ENCODE measurements at regions not wholly inside any gene's neighbourhood (a gene's known extent, or its start where the extent isn't known, plus 50 kb on each side); places are given as distances from the start of the nearest gene placed in this dataset.

GRCh38 chr5:3320317-3320875, 275.2 kb upstream of the IRX1 start:
- H3K27ac ChIP-seq (ENCODE audit: low read depth in 2 of 2, low read length in 1 of 2) = no peak overlapping the region

DNA sequence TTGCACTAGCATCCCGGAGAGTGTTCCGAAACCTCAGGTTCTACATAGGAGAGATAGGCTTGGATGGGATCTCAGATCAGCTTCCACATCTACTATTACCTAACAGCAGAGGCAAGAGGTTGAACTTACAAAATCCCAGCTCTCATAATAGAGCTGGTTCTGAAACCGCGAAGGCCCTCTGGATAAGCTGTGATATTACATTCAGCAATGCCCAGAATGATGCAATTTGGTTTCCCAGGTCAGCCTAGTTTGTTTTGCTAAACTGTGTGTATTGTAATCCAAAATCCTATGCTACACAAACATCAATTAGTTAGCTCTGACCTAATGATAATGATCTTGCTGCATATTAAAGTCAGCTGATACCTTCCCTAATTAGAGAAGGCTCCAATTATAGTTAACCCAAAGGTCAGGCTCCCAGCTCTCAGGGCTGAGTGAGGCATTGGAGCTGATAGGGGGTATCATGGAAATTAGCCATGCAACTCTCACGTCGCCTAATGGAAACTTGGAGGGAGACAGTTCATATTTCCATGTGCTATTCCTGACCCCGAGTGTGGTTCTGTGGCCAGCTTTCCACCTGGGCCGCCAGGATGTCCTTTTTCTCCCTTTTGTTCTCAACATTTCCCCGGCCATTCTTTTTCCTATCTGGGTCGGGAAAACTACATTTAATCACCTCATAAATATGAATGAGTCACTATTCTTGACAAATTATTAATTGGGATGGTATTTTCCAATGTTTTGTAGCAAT, 278.4 kb upstream of the IRX1 start:
- Histone ChIP-seq H3K4me1 (ENCODE audit: control insufficient read depth in 1 of 2, insufficient read depth in 2 of 2, low read depth in 1 of 2, low read length in 1 of 2) (no peaks in the 10 kb centered on the region), H3K9ac (no peak overlapping the region), H2AFZ (ENCODE audit: low read depth) (no peak overlapping the region), H3K79me2 (ENCODE audit: insufficient read depth) (no peaks in the 10 kb centered on the region), H3K4me3 (ENCODE audit: low read depth in 2 of 2, low read length in 1 of 2) (no peak overlapping the region), H3K27me3 (ENCODE audit: insufficient read depth) (peaks cover 13% of the 10 kb centered on the region; the same call in 1 of the 2 replicates), H3K9me3 (no peaks in the 10 kb centered on the region), H3K9me2 (no peaks in the 10 kb centered on the region), H3K4me2 (no peak overlapping the region), H3F3A (replicated peaks; ENCODE audit: insufficient read depth) (no peaks in the 10 kb centered on the region), H4K20me1 (ENCODE audit: insufficient read depth) (no peaks in the 10 kb centered on the region), H3K36me3 (replicated peaks in 1 of 2; ENCODE audit: control insufficient read depth in 1 of 2, insufficient read depth in 2 of 2, low read length in 1 of 2) (no peaks in the 10 kb centered on the region), H3K27ac (ENCODE audit: low read depth in 2 of 2, low read length in 1 of 2) (no peak overlapping the region)
- ChIA-PET POLR2A (no interaction called here), CTCF (no interaction called here)
- no peak for TF ChIP-seq IRF3 (IDR thresholded peaks at IDR 0.05; ENCODE audit: low read depth, low read length)
- no peak for TF ChIP-seq EZH2phosphoT487 (IDR thresholded peaks at IDR 0.05; ENCODE audit: borderline replicate concordance, low read depth)
- no peak for TF ChIP-seq MEF2A (IDR thresholded peaks at IDR 0.05; ENCODE audit: borderline replicate concordance, low read depth)
- no peak for TF ChIP-seq POLR2AphosphoS5 (IDR thresholded peaks at IDR 0.05; ENCODE audit: low read depth, low read length)
- TF ChIP-seq RAD21 (IDR thresholded peaks at IDR 0.05; ENCODE audit: low read length) = no peak
- WGBS (ENCODE audit: low lambda C conversion rate) = 7% methylated on average over 10 of the region's 10 CpGs
- DNase-seq = no peak

More at GRCh38 chr5:3320317-3320875, 275.2 kb upstream of the IRX1 start:
- H3K4me3 ChIP-seq (ENCODE audit: low read depth in 2 of 2, low read length in 1 of 2) = no peak overlapping the region
- H3K4me1 ChIP-seq (ENCODE audit: control insufficient read depth in 1 of 2, insufficient read depth in 2 of 2, low read depth in 1 of 2, low read length in 1 of 2) = no peaks in the 10 kb centered on the region
- WGBS (ENCODE audit: low lambda C conversion rate) = 21% methylated on average over 17 of the region's 19 CpGs
- peaks cover 5% of the 10 kb centered on the region for H3F3A ChIP-seq (replicated peaks; ENCODE audit: insufficient read depth)
- H3K9me3 ChIP-seq = no peaks in the 10 kb centered on the region
- TF ChIP-seq SIN3A (IDR thresholded peaks at IDR 0.05; ENCODE audit: borderline replicate concordance, low read depth, low read length) (no peak), NRF1 (IDR thresholded peaks at IDR 0.05; ENCODE audit: low read depth, low read length) (no peak), USF1 (IDR thresholded peaks at IDR 0.05; ENCODE audit: borderline replicate concordance, low read depth) (no peak), TAF1 (IDR thresholded peaks at IDR 0.05; ENCODE audit: borderline replicate concordance, low read depth, low read length) (no peak), FOSL2 (IDR thresholded peaks at IDR 0.05; ENCODE audit: borderline replicate concordance, low read depth) (no peak), GABPA (IDR thresholded peaks at IDR 0.05; ENCODE audit: low read depth) (no peak), POLR2AphosphoS5 (IDR thresholded peaks at IDR 0.05; ENCODE audit: low read depth, low read length) (no peak), NFIC (IDR thresholded peaks at IDR 0.05; ENCODE audit: borderline replicate concordance) (no peak), ELF1 (IDR thresholded peaks at IDR 0.05) (no peak)
- DNase-seq = no peak
- H3K9ac ChIP-seq = no peak overlapping the region
- no peaks in the 10 kb centered on the region for H3K36me3 ChIP-seq (replicated peaks in 1 of 2; ENCODE audit: control insufficient read depth in 1 of 2, insufficient read depth in 2 of 2, low read length in 1 of 2)
- H3K79me2 ChIP-seq (ENCODE audit: insufficient read depth) = no peaks in the 10 kb centered on the region
- H3K9me2 ChIP-seq = no peaks in the 10 kb centered on the region
- CTCF ChIA-PET = no interaction called here
- no peak overlapping the region for H2AFZ ChIP-seq (ENCODE audit: low read depth)
- peak overlapping the region; percentile 55; the same call in 1 of the 2 replicates for H3K4me2 ChIP-seq
- H4K20me1 ChIP-seq (ENCODE audit: insufficient read depth) = no peaks in the 10 kb centered on the region
- POLR2A ChIA-PET = no interaction called here
- peaks cover 13% of the 10 kb centered on the region; the same call in 1 of the 2 replicates for H3K27me3 ChIP-seq (ENCODE audit: insufficient read depth)
